ENCODE measurements at regions not wholly inside any gene's neighbourhood (a gene's known extent, or its start where the extent isn't known, plus 50 kb on each side); places are given as distances from the start of the nearest gene placed in this dataset.

- DNase-seq: no peak
Observed at GRCh38 chr1:244197851-244198375, 146.8 kb downstream of the ZBTB18 start.

- DNase-seq: no peak
Observed at GRCh38 chr1:244199902-244200301, 148.8 kb downstream of the ZBTB18 start.

- DNase-seq: no peak
Observed at GRCh38 chr1:244200596-244200995, 149.5 kb downstream of the ZBTB18 start.

GRCh38 chr1:244201750-244202149 is 150.7 kb downstream of the ZBTB18 start:
- DNase-seq: no peak

- DNase-seq: no peak
Observed at GRCh38 chr1:244204004-244204403, 152.9 kb downstream of the ZBTB18 start.

GRCh38 chr1:244205171-244205570 is 154.1 kb downstream of the ZBTB18 start:
- no peak for DNase-seq

GRCh38 chr1:244205906-244206305 is 154.8 kb downstream of the ZBTB18 start:
- no peak for DNase-seq

GRCh38 chr1:244207042-244207934 is 156.2 kb downstream of the ZBTB18 start:
- no peak for DNase-seq

GRCh38 chr1:244207935-244208244 is 156.8 kb downstream of the ZBTB18 start:
- DNase-seq: no peak

- DNase-seq: no peak
Observed at GRCh38 chr1:244209955-244210354, 158.9 kb downstream of the ZBTB18 start.

GRCh38 chr1:244210884-244211558 is 159.9 kb downstream of the ZBTB18 start:
- DNase-seq: no peak

GRCh38 chr1:244211559-244211944 is 160.5 kb downstream of the ZBTB18 start:
- no peak for DNase-seq

GRCh38 chr1:244212219-244212618 is 161.1 kb downstream of the ZBTB18 start:
- DNase-seq: no peak

- DNase-seq: no peak
Observed at GRCh38 chr1:244212797-244213475, 161.9 kb downstream of the ZBTB18 start.

- no peak for DNase-seq
Observed at GRCh38 chr1:244214009-244214967, 163.2 kb downstream of the ZBTB18 start.

GRCh38 chr1:244216836-244217235 is 165.8 kb downstream of the ZBTB18 start:
- no peak for DNase-seq

- no peak for DNase-seq
Observed at GRCh38 chr1:244217711-244218110, 166.6 kb downstream of the ZBTB18 start.

GRCh38 chr1:244218220-244218619 is 167.1 kb downstream of the ZBTB18 start:
- DNase-seq: no peak

- DNase-seq: no peak
Observed at GRCh38 chr1:244219149-244219548, 168.1 kb downstream of the ZBTB18 start.

- no peak for DNase-seq
Observed at GRCh38 chr1:244219802-244220201, 168.7 kb downstream of the ZBTB18 start.

GRCh38 chr1:244220410-244220809 is 169.3 kb downstream of the ZBTB18 start:
- no peak for DNase-seq

- DNase-seq: no peak
Observed at GRCh38 chr1:244221991-244222390, 170.9 kb downstream of the ZBTB18 start.
